MM.1S (cell line): ENCODE measurements at regions not wholly inside any gene's neighbourhood (a gene's known extent, or its start where the extent isn't known, plus 50 kb on each side); places are given as distances from the start of the nearest gene placed in this dataset.

Source experiments
- CTCF ChIP-seq: fragments of 300-600 bp; sonication (generic); IDR thresholded peaks from 2 replicates; pipeline ENCODE4 v1.5.1; 2016; ENCODE audit warnings: antibody characterized with exemption, low read length, mixed read lengths
- EZH2 ChIP-seq: fragments of 300-600 bp; sonication (generic); optimal IDR thresholded peaks from 2 replicates; pipeline ENCODE3; 2017; ENCODE audit warnings: low read depth, mild to moderate bottlenecking, antibody characterized with exemption, low read length, mixed read lengths
- EZH2phosphoT487 ChIP-seq: fragments of 300-600 bp; sonication (generic); IDR thresholded peaks from 2 replicates; pipeline ENCODE4 v1.6.1; 2018; ENCODE audit warnings: antibody characterized with exemption, low read length

- TF ChIP-seq EZH2phosphoT487 (no peak), CTCF (no peak), EZH2 (no peak)
These were observed 141.1 kb downstream of the C11orf91 start for GRCh38 chr11:33559567-33559966.
